Right forelimb (tissue), 1 donor: ENCODE measurements at regions not wholly inside any gene's neighbourhood (a gene's known extent, or its start where the extent isn't known, plus 50 kb on each side); places are given as distances from the start of the nearest gene placed in this dataset.
A peak's percentile ranks its signal among the peaks of the same experiment; 100 is the strongest.

Experiments
- DNase-seq: peaks from one replicate; pipeline ENCODE4 v3.0.0-alpha.2; 2018

DNA sequence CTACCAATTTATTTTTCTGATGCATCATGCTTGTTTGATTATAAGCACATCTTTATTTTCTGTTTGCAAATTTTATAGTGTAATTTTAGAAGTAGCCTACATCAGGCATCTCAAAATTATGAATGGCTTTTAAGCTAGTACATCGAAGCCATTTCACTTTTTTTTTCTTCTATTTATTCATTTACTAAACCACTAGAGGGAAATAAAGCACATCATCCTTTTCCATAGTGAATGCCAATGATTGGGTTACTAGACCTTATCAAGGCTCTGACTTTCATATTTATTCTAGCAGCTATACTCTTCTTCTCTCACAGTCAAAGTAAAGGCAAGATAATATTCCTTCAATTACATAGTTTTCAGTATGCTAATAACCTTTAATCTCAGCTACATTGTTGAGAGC is 736.4 kb upstream of the LRFN5 start:
- no peak for DNase-seq

- no peak for DNase-seq
Measured at GRCh38 chr14:40859055-40859454, 747.6 kb upstream of the LRFN5 start.

GRCh38 chr14:40855343-40855742 is 751.3 kb upstream of the LRFN5 start:
- DNase-seq: no peak

- DNase-seq: no peak
Measured at GRCh38 chr14:40850191-40850590, 756.5 kb upstream of the LRFN5 start.

GRCh38 chr14:40847480-40847879 is 759.2 kb upstream of the LRFN5 start:
- DNase-seq: no peak

- DNase-seq: no peak
Measured at GRCh38 chr14:40842816-40843215, 763.9 kb upstream of the LRFN5 start.

GRCh38 chr14:40841886-40842285 is 764.8 kb upstream of the LRFN5 start:
- no peak for DNase-seq

DNA sequence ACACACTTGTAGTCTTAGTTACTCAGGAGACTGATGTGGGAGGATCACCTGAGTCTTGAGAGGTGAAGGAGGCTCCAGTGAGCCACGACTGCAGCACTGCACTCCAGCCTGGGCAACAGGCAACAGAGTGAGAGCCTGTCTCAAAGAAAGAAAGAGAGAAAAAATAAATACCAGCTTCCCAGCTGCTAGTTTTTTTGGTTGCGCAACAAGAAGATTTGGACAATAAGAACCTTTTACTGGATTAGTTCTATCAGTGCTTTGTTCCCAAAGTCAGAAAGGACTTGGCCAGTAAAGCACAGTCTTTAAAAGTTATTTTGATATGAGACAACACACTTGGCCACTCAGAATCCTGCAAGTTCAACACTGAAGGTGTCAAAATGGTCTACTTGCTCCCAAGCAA is 768.1 kb upstream of the LRFN5 start:
- no peak for DNase-seq

DNA sequence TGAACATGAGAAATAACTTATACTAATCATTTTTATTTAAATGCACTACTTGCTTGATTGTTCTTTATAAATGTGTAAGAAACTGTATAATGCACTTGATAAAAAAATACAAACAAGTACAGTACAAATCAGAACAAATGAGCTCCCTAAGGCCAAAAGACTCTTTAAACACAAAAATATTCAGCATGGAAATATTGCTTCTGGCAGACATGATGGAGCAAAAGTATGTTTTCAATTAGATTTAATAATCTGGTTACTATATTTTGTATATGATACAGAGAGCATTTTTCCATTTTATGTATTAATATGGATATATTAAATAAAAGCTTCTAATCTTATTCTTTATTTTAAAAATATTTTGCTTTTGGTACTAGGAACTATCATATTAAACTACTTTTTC is 800.2 kb upstream of the LRFN5 start:
- no peak for DNase-seq

GRCh38 chr14:40796168-40796567 is 810.5 kb upstream of the LRFN5 start:
- no peak for DNase-seq

DNA sequence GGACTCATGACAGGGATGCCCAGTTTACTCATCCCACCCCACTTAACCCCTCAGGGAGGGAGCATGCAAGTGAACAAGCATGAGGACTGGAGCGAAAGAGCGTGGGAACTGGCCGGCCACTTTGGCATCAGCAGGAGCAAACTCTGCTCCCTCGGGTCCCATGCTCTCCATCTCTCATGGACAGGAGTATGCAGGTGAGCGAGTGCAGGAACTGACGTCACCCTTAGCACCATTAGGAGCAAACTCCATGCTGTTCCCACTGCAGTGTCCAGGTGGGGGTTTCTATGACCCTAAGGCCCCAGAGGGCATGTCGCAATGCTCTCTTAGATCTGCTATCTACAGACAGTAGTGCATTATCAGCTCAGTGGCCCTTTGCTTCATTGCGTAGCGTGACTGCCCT is 821.8 kb upstream of the LRFN5 start:
- DNase-seq: no peak

GRCh38 chr14:40762685-40763084 is 844.0 kb upstream of the LRFN5 start:
- no peak for DNase-seq

- no peak for DNase-seq
Measured at GRCh38 chr14:40762177-40762576, 844.5 kb upstream of the LRFN5 start.

DNA sequence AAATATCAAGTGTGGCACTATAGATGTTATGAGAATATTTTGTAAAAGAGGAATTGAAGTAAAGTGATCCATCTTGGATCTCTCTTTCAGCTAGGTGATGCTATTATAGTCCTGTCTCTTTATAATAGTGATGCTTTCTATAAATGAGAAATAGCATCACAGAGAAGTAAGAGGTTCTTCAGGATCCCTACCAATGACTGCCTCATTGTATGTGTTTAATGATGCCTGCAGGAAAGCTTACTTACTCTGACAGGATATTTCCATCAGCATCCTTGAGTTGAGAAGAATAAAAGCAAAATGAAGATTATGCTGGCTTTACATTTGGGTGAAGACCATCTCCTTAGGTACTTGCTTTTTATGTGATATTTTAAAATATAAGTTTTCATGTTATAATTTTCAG is 846.0 kb upstream of the LRFN5 start:
- DNase-seq: no peak

- DNase-seq: peak; percentile 52
Measured at GRCh38 chr14:40758076-40758475, 848.6 kb upstream of the LRFN5 start.

DNA sequence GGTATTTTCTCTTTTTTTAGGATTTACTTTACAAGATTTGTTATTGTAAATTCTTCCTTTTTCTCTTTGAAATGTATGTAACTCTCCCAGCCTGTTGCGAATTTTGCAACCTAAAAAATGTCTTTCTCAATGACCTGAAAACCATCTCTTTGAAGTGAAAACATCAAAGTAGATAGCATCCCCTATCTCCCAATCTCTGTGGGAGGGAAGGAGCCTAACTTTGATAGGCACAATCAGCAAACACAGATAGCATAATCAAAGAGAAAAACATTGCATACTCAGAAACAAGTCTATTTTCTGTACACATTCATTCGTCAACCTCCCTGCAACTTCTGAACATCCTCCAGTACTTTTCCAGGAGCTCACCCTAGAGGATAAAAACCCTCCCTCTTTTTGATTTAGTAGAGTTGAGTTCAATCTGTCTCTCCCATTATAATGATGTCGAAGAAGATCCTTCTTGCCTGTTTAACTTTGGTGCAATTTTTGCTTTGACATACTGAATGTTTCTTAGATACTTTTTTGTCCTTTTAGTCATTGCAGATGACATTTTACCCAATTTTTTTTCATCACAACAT is 849.2 kb upstream of the LRFN5 start:
- DNase-seq: no peak

- DNase-seq: no peak
Measured at GRCh38 chr14:40733206-40733605, 873.5 kb upstream of the LRFN5 start.

GRCh38 chr14:40727107-40727506 is 879.6 kb upstream of the LRFN5 start:
- no peak for DNase-seq

- DNase-seq: no peak
Measured at GRCh38 chr14:40713387-40713786, 893.3 kb upstream of the LRFN5 start.

GRCh38 chr14:40697231-40697630 is 909.4 kb upstream of the LRFN5 start:
- no peak for DNase-seq

DNA sequence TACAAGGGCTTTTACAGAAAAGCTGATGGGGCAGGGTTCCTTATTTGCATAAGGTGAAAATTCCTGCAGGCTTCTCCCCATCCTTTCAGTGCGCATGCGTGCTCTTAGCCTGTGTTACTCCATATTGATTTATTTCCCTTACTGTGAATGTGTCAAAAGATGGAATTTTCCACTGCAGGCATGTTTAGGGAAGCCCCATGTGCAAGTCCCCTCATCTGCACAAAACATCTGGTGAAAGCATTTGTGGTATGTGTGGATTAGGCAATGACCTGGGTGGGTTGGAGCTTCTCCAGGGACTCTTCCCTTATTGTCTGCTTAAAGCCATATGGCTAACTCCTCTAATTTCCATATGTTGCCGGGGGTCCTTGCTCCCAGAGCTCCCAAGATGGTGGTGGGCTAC is 912.7 kb upstream of the LRFN5 start:
- DNase-seq: no peak

DNA sequence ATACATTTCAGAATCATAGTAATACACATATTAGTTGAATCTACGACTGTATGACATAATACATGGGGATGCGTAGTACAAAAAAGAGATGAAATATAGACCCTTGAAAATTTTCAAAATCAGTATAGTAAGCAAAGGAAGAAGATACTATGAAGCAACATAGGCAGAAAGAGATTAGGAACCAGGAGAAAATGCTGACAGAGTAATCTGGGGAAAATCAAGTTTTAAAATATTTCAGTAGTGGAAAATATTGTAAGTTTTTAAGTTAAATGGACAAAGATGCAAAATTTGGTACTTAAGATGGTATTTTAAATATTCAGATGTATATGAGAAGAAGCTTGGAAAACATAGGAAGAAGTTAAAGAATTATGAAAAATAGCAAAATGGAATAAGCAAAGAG is 915.6 kb upstream of the LRFN5 start:
- DNase-seq: no peak

DNA sequence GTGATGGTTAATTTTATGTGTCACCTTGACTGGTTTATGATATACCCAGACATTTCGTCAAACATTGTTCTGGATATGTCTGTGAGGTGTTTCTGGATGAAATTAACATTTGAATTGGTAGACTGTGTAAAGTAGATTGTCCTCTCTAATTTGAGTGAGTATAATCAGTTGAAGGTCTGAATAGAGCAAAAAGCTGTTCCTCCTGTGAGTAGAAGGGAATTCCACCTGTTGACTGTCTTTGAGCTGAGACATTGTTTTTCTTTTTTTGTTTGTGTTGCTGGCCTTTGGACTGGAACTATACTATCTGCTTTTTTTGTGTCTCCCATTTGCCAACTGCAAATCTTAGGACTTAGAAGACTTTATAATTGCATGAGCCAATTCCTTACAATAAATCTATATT is 920.9 kb upstream of the LRFN5 start:
- no peak for DNase-seq

GRCh38 chr14:40684328-40684727 is 922.3 kb upstream of the LRFN5 start:
- no peak for DNase-seq

- no peak for DNase-seq
Measured at GRCh38 chr14:40682131-40682913, 924.4 kb upstream of the LRFN5 start.
